HS-27A (cell line): ENCODE measurements at regions not wholly inside any gene's neighbourhood (a gene's known extent, or its start where the extent isn't known, plus 50 kb on each side); places are given as distances from the start of the nearest gene placed in this dataset.

Experiments used
- DNase-seq: peaks from one replicate; pipeline ENCODE4 v3.0.0-alpha.2; 2012; ENCODE audit warnings: low read depth, missing footprints

GRCh38 chr10:14391342-14391741 lies 60.6 kb upstream of the FRMD4A start:
- DNase-seq, result no peak

GRCh38 chr10:14389981-14390590 lies 59.4 kb upstream of the FRMD4A start:
- no peak for DNase-seq

- DNase-seq, result peak; percentile 49
These were observed 55.2 kb upstream of the FRMD4A start for GRCh38 chr10:14385596-14386593.

GRCh38 chr10:14384915-14385314 lies 54.2 kb upstream of the FRMD4A start:
- no peak for DNase-seq

GRCh38 chr10:14384116-14384730 lies 53.5 kb upstream of the FRMD4A start:
- no peak for DNase-seq

- DNase-seq, result no peak
These were observed 52.5 kb upstream of the FRMD4A start for GRCh38 chr10:14383266-14383665.

GRCh38 chr10:14382531-14382930 lies 51.8 kb upstream of the FRMD4A start:
- no peak for DNase-seq

GRCh38 chr10:14382022-14382421 lies 51.3 kb upstream of the FRMD4A start:
- no peak for DNase-seq

- no peak for DNase-seq
These were observed 50.8 kb upstream of the FRMD4A start for GRCh38 chr10:14381475-14381874.

GRCh38 chr10:14380746-14381145 lies 50.0 kb upstream of the FRMD4A start:
- DNase-seq, result no peak
